ENCODE measurements at regions not wholly inside any gene's neighbourhood (a gene's known extent, or its start where the extent isn't known, plus 50 kb on each side); places are given as distances from the start of the nearest gene placed in this dataset.
A peak's percentile ranks its signal among the peaks of the same experiment; 100 is the strongest.

- DNase-seq = no peak
Measured at GRCh38 chr1:30037251-30038118, 685.9 kb downstream of the MATN1 start.

GRCh38 chr1:30036666-30037065 lies 686.7 kb downstream of the MATN1 start:
- no peak for DNase-seq

DNA sequence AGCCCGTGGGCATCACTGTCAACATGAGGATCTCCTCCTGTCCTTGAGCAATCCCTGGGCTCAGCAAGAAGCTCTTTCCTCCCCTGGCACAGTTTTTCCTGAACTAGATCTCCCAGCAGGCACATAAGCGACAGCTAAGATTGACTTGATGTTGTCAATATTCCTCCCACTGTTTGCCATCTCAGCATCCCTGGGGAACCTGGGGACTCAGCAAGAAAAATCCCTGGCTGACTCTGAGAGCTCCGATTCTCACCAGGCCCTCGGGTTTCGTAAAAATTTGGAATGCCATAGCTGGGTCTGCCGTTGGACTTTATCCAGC lies 687.2 kb downstream of the MATN1 start:
- DNase-seq = no peak

GRCh38 chr1:30035522-30036228 lies 687.7 kb downstream of the MATN1 start:
- DNase-seq = no peak

DNA sequence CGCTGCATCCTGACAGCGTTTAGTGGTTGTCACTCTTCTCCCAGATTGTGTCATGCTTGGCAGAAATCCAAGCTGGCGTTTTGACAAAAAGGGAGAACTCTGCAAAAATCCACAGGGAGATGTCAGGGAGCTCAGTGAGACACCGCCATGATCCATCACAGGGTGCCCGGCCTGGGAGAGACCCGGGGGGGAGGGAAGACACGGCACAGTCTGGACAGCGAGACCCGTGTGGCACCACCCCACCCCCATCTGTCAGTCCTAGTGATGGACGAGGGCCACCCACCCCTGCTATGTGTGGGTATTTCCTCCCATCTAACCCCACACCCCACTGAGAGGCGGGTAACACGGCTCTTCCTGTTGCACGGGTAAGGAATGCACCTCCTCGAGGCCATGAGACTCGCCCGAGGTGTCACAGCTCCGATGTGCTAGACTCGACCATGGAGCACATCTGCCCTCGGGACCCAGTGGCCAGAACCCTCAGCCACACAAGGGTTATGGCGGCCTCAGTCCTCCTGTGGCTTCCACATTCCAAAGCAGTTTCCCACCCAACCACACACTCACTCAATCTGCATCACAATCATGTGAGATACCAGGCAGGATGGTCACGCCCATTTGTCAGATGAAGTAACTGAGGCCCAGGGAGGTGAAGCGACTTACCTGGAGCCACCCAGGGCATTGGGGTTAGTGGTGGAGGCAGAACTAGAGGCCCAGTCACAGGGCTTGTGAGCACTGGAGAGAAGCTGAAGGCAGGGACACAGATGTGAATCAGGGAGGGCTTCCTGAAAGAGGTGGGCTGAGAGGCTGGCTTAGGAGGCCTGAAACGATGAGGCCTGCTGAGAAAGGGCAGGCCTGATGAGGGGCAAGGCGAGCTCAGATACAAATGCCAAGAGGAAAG lies 688.5 kb downstream of the MATN1 start:
- DNase-seq = no peak

- no peak for DNase-seq
Measured at GRCh38 chr1:30034105-30034626, 689.2 kb downstream of the MATN1 start.

- no peak for DNase-seq
Measured at GRCh38 chr1:30033256-30034104, 689.9 kb downstream of the MATN1 start.

DNA sequence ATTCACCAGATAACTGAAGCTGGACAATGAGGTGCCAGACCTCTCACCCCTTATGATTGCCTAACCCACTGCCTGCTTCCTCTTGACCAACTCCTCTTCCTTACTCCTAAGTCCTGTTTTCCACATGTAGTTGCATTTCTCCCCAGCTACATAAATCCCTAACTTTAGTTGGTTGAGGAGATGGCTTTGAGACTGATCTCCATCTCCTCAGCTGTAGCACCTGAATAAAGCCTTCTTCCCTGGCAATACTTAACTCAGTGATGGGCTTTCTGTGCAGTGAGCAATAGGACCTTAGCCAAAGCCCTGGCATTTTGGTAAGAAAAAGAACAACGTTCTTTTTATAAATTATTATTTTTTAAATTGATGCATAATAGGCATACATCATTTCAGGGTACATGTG lies 691.1 kb downstream of the MATN1 start:
- no peak for DNase-seq

DNA sequence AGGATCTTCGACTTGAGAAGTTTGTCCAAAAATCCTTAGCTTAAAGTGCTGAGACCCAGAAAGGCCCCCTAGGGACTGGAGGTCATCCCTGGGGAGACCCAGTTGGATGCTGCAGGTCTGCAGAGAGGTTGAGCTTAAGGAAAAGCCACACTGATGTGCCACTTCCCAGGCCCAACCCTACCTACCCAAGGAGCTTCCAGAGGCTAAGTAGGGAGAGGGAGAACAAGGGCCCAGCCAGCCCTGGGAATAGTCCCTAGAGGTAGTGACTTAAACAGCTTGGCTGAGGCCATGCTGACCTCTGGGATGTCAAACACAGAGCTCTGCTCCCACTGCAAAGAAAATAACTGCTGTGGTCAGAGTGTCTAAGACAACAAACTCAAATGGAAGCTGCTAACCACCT lies 693.7 kb downstream of the MATN1 start:
- DNase-seq = no peak

DNA sequence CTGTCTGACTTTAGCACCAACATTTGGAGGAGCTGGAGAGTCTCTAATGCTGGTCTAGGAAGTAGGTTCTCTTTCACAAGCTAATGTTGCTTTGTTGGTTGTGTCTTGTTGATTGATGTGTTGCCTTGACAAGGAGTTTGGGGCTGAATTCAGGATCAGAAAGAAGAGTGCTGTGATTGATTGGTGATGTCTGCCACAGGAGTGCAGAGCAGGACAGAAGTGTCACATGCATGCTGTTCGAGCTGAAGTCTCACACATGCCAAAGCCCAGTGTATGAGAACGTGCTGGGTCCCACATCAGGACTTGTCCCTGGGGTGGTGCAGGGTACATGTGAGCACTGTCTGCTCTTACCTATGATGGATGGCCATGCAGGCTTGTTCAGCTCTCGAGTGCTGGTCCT lies 694.4 kb downstream of the MATN1 start:
- DNase-seq = no peak

- DNase-seq = no peak
Measured at GRCh38 chr1:30028283-30028682, 695.1 kb downstream of the MATN1 start.

- DNase-seq = no peak
Measured at GRCh38 chr1:30027247-30027646, 696.1 kb downstream of the MATN1 start.

DNA sequence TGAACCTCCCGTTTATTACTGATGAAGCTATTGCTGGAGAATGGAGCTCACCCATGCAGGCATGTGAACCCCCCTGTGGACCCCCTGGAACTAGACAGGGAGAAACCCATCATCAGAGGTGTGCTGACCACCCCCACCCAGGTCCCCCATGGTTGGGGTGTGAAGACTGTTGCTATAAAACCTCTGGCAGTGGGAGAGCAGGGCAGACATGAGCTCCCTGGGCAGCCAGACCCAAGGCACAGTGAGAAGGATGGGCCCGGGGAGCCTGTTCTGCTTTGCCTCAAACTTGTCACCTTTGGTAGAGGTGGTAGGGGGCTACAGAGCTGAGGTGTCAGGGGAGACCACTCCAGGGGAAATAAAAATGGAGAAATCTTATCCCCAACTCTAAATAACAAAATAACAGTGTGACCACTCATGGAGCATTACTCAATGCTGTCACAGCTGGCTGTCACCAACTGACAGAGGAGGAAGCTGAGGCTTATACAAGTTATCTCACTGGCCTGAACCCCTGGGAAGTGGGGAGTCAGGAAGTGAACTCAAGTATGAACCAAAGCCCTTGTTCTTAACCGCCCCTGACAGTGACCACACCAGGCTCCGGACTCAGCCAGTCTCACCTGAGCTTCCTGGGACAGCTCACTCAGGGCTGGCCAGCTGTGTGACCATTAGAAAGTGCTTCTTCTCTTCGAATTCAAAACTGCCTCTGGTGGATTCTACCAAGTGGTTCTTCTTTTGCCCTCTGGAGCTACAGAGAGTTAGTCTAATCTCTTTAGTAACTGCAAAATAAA lies 698.8 kb downstream of the MATN1 start:
- peak; percentile 37 for DNase-seq

GRCh38 chr1:30023339-30024022 lies 699.9 kb downstream of the MATN1 start:
- DNase-seq = peak; percentile 49

GRCh38 chr1:30014031-30014430 lies 709.4 kb downstream of the MATN1 start:
- no peak for DNase-seq

GRCh38 chr1:30012455-30013440 lies 710.6 kb downstream of the MATN1 start:
- no peak for DNase-seq

DNA sequence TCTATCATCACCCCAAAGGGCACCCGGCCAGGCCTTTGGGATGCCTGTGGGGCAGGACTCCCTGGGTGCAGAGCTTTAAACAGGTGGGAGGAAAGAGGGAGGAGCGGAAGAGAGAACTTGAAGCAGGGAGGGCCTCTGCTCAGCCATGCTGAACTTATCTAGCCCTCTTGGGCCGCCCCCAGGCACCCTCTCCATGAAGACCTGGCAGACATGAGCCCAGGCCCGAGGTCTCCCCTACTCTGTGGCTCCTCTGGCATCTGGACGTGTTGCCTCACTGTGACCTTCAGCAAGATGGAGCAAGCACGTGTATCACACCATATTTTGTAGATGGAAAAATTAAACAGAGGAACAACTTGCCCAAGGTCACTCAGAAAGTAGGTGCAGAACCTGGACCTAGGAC lies 711.4 kb downstream of the MATN1 start:
- DNase-seq = no peak

DNA sequence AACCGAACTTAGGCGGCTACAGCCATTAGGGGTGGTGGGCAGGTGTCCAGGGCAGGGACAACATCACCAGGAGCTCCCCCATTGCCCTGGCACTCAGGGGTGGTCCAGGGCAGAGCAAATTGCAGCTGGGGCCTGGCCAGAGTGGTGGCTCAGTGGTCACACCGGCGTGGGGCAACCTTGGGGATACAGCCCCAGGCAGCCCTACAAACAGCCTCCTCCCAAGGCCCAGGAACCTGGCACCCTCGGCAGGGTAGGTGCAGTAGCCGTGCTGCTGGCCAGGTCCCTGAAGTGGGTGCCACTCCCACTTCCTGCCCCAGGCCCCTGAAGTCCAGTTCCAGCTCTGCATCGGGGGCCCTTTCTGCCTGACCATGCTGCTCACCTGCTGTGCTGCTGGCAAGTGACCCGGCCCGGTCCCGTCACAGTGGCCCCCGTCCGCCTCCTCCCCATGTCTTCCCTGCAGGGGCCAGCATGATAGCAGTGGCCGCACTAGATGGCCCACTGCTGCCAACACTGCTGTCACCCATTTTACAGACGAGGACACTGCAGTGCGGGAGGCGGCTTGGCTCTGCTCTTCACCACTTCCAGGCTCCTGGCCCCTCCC lies 712.8 kb downstream of the MATN1 start:
- no peak for DNase-seq

DNA sequence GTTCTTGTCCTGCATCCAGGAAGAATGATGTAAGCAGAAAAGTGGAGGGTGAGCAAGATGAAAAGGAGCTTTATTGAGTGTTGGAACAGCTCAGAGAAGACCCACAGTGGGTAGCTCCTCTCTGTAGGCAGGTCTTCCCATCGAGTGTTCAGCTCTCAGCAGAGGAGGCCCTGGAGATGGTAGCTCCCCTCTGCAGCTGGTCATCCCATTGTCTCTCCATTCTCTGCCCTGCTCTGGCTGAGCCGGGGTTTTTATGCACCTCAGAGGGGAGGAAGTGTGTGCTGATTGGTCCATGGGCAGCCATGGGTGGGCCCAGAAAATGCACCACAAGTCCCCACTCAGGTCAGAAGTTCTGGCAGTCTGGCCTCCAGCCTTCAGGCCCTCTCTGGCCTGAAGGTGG lies 713.7 kb downstream of the MATN1 start:
- DNase-seq = no peak
